HS-5 (cell line): ENCODE measurements at regions not wholly inside any gene's neighbourhood (a gene's known extent, or its start where the extent isn't known, plus 50 kb on each side); places are given as distances from the start of the nearest gene placed in this dataset.
A peak's percentile ranks its signal among the peaks of the same experiment; 100 is the strongest.

Source experiments
- DNase-seq: peaks from one replicate; pipeline ENCODE4 v3.0.0-alpha.2; 2012; ENCODE audit warnings: low read depth

- no peak for DNase-seq
These were observed 284.5 kb upstream of the ROBO1 start for GRCh38 chr3:80052271-80052670.

- no peak for DNase-seq
These were observed 283.8 kb upstream of the ROBO1 start for GRCh38 chr3:80051602-80051962.

- DNase-seq, result no peak
These were observed 283.2 kb upstream of the ROBO1 start for GRCh38 chr3:80050826-80051601.

- no peak for DNase-seq
These were observed 275.4 kb upstream of the ROBO1 start for GRCh38 chr3:80043226-80043625.

GRCh38 chr3:80040067-80040466 is 272.3 kb upstream of the ROBO1 start:
- no peak for DNase-seq

GRCh38 chr3:80036176-80036575 is 268.4 kb upstream of the ROBO1 start:
- no peak for DNase-seq

GRCh38 chr3:80035021-80035420 is 267.2 kb upstream of the ROBO1 start:
- DNase-seq, result no peak

GRCh38 chr3:80023010-80023409 is 255.2 kb upstream of the ROBO1 start:
- DNase-seq, result no peak

GRCh38 chr3:80018375-80018774 is 250.6 kb upstream of the ROBO1 start:
- DNase-seq, result peak; percentile 13

- no peak for DNase-seq
These were observed 249.6 kb upstream of the ROBO1 start for GRCh38 chr3:80017369-80017768.

- peak; percentile 11 for DNase-seq
These were observed 246.8 kb upstream of the ROBO1 start for GRCh38 chr3:80014576-80014975.

GRCh38 chr3:80010021-80010571 is 242.3 kb upstream of the ROBO1 start:
- DNase-seq, result no peak

GRCh38 chr3:80007522-80007921 is 239.7 kb upstream of the ROBO1 start:
- no peak for DNase-seq

- no peak for DNase-seq
These were observed 238.5 kb upstream of the ROBO1 start for GRCh38 chr3:80006315-80006714.

- no peak for DNase-seq
These were observed 232.2 kb upstream of the ROBO1 start for GRCh38 chr3:80000022-80000421.

- DNase-seq, result no peak
These were observed 226.6 kb upstream of the ROBO1 start for GRCh38 chr3:79994397-79994796.

GRCh38 chr3:79986338-79986737 is 218.5 kb upstream of the ROBO1 start:
- DNase-seq, result no peak

- no peak for DNase-seq
These were observed 218.0 kb upstream of the ROBO1 start for GRCh38 chr3:79985816-79986215.

GRCh38 chr3:79983118-79983517 is 215.3 kb upstream of the ROBO1 start:
- no peak for DNase-seq

- no peak for DNase-seq
These were observed 212.2 kb upstream of the ROBO1 start for GRCh38 chr3:79979990-79980389.

GRCh38 chr3:79976466-79976865 is 208.7 kb upstream of the ROBO1 start:
- DNase-seq, result no peak

- DNase-seq, result no peak
These were observed 206.3 kb upstream of the ROBO1 start for GRCh38 chr3:79973917-79974595.

GRCh38 chr3:79973482-79973881 is 205.7 kb upstream of the ROBO1 start:
- no peak for DNase-seq

- DNase-seq, result no peak
These were observed 200.6 kb upstream of the ROBO1 start for GRCh38 chr3:79968418-79968817.
